H9 (cell line): ENCODE measurements at regions not wholly inside any gene's neighbourhood (a gene's known extent, or its start where the extent isn't known, plus 50 kb on each side); places are given as distances from the start of the nearest gene placed in this dataset.

Experiments
- DNase-seq: peaks from one replicate; pipeline ENCODE4 v3.0.0-alpha.2; 2017
- H2AFZ ChIP-seq: one replicate; pipeline ENCODE4 v1.6.1; 2013; ENCODE audit warnings: mild to moderate bottlenecking, low read length, control low read depth, moderate library complexity
- H2AK5ac ChIP-seq: 2 replicates; pipeline ENCODE4 v1.6.1; 2013; ENCODE audit warnings: low read length, control low read depth, mixed read lengths; ENCODE audit not compliant: insufficient read length
- H2BK120ac ChIP-seq: one replicate; pipeline ENCODE4 v1.6.1; 2013; ENCODE audit warnings: low read depth, mild to moderate bottlenecking, low read length, control low read depth, inconsistent platforms; ENCODE audit not compliant: poor library complexity, severe bottlenecking
- H2BK12ac ChIP-seq: 2 replicates; pipeline ENCODE4 v1.6.1; 2013; ENCODE audit warnings: low read length, control low read depth, mixed read lengths, low read depth; ENCODE audit not compliant: insufficient read length
- H2BK15ac ChIP-seq: 2 replicates; pipeline ENCODE4 v1.6.1; 2013; ENCODE audit warnings: low read depth, low read length, control low read depth
- H2BK20ac ChIP-seq: one replicate; pipeline ENCODE4 v1.6.1; 2013; ENCODE audit warnings: low read depth, mild to moderate bottlenecking, low read length, control low read depth, inconsistent platforms; ENCODE audit not compliant: poor library complexity, severe bottlenecking
- H2BK5ac ChIP-seq: 2 replicates; pipeline ENCODE4 v1.6.1; 2013; ENCODE audit warnings: low read length, control low read depth, mixed read lengths; ENCODE audit not compliant: insufficient read length
- H3K14ac ChIP-seq: 2 replicates; pipeline ENCODE4 v1.6.1; 2013; ENCODE audit warnings: low read length, control low read depth; ENCODE audit not compliant: insufficient read depth
- H3K18ac ChIP-seq: 2 replicates; pipeline ENCODE4 v1.6.1; 2013; ENCODE audit warnings: low read depth, mild to moderate bottlenecking, mixed read lengths, low read length, control low read depth; ENCODE audit not compliant: insufficient read length
- H3K23ac ChIP-seq: 2 replicates; pipeline ENCODE4 v1.6.1; 2013; ENCODE audit warnings: low read length, control low read depth, mixed read lengths, low read depth; ENCODE audit not compliant: insufficient read length
- H3K23me2 ChIP-seq: 2 replicates; pipeline ENCODE4 v1.6.1; 2013; ENCODE audit warnings: low read depth, mild to moderate bottlenecking, mixed read lengths, low read length, control low read depth; ENCODE audit not compliant: insufficient read length, poor library complexity, severe bottlenecking
- H3K27ac ChIP-seq: 2 replicates; pipeline ENCODE4 v1.5.1; 2013; ENCODE audit warnings: low read length, control low read depth, mixed read lengths, low read depth; ENCODE audit not compliant: insufficient read length
- H3K27me3 ChIP-seq: 2 replicates; pipeline ENCODE4 v1.6.1; 2013; ENCODE audit warnings: low read length, control low read depth, inconsistent platforms; ENCODE audit not compliant: insufficient read depth
- H3K4ac ChIP-seq: 2 replicates; pipeline ENCODE4 v1.6.1; 2013; ENCODE audit warnings: low read depth, mild to moderate bottlenecking, control low read depth, inconsistent platforms, low read length, moderate library complexity
- H3K4me1 ChIP-seq: 2 replicates; pipeline ENCODE4 v1.6.1; 2013; ENCODE audit warnings: low read length, control low read depth, inconsistent platforms; ENCODE audit not compliant: insufficient read depth
- H3K4me2 ChIP-seq: 2 replicates; pipeline ENCODE4 v1.6.1; 2013; ENCODE audit warnings: low read length, control low read depth, mixed read lengths; ENCODE audit not compliant: insufficient read length, insufficient read depth
- H3K56ac ChIP-seq: 2 replicates; pipeline ENCODE4 v1.6.1; 2013; ENCODE audit warnings: low read depth, mild to moderate bottlenecking, mixed read lengths, low read length, control low read depth; ENCODE audit not compliant: insufficient read length
- H3K79me1 ChIP-seq: 2 replicates; pipeline ENCODE4 v1.6.1; 2013; ENCODE audit warnings: low read depth, mild to moderate bottlenecking, moderate library complexity, low read length, control low read depth, inconsistent platforms; ENCODE audit not compliant: insufficient read depth, poor library complexity, severe bottlenecking
- H3K79me2 ChIP-seq: 2 replicates; pipeline ENCODE4 v1.6.1; 2013; ENCODE audit warnings: low read length, control low read depth, inconsistent platforms; ENCODE audit not compliant: insufficient read depth
- H3K9ac ChIP-seq: 2 replicates; pipeline ENCODE4 v1.6.1; 2013; ENCODE audit warnings: low read length, control low read depth, mixed read lengths; ENCODE audit not compliant: insufficient read length; ENCODE audit errors: extremely low read depth
- H3K9me3 ChIP-seq: one replicate; pipeline ENCODE4 v1.6.1; 2013; ENCODE audit warnings: low read depth, low read length, inconsistent platforms; ENCODE audit not compliant: control insufficient read depth
- H3T11ph ChIP-seq: one replicate; pipeline ENCODE4 v1.6.1; 2013; ENCODE audit warnings: mild to moderate bottlenecking, low read length, control low read depth, inconsistent platforms
- H4K20me1 ChIP-seq: one replicate; pipeline ENCODE4 v1.6.1; 2013; ENCODE audit not compliant: control insufficient read depth, insufficient read length, insufficient read depth
- H4K5ac ChIP-seq: 2 replicates; pipeline ENCODE4 v1.6.1; 2013; ENCODE audit warnings: low read depth, mild to moderate bottlenecking, mixed read lengths, low read length, control low read depth; ENCODE audit not compliant: insufficient read length
- H4K8ac ChIP-seq: replicated peaks from 2 replicates; pipeline ENCODE4 v1.6.1; 2013; ENCODE audit warnings: low read length, control low read depth, mixed read lengths, low read depth; ENCODE audit not compliant: insufficient read length
- H4K91ac ChIP-seq: 2 replicates; pipeline ENCODE4 v1.6.1; 2013; ENCODE audit warnings: low read depth, mild to moderate bottlenecking, moderate library complexity, mixed read lengths, low read length, control low read depth; ENCODE audit not compliant: insufficient read length
- H3K27ac Mint-ChIP-seq, 3 experiments: 2 replicates in 2 of 3; 3 replicates in 1 of 3; pipeline ENCODE4 v1.8.0; 2020 to 2021; ENCODE audit warnings: mixed read lengths in 3 of 3, mild to moderate bottlenecking in 1 of 3, moderate library complexity in 1 of 3
- H3K27me3 Mint-ChIP-seq: 2 replicates; pipeline ENCODE4 v1.8.0; 2021; ENCODE audit warnings: low read depth, mild to moderate bottlenecking, moderate library complexity, mixed read lengths
- H3K36me3 Mint-ChIP-seq, 3 experiments: 2 replicates in 2 of 3; 3 replicates in 1 of 3; pipeline ENCODE4 v1.8.0; 2020 to 2021; ENCODE audit warnings: low read depth in 3 of 3, mixed read lengths in 3 of 3; ENCODE audit not compliant: insufficient read depth in 1 of 3
- H3K4me1 Mint-ChIP-seq, 2 experiments: 2 replicates each; pipeline ENCODE4 v1.8.0; 2020; ENCODE audit warnings: mixed read lengths in 2 of 2
- H3K4me3 Mint-ChIP-seq, 2 experiments: 2 replicates in 1 of 2; 3 replicates in 1 of 2; pipeline ENCODE4 v1.8.0; 2020 to 2021; ENCODE audit warnings: mild to moderate bottlenecking in 2 of 2, mixed read lengths in 2 of 2, moderate library complexity in 1 of 2
- H3K9me3 Mint-ChIP-seq, 2 experiments: 2 replicates in 1 of 2; 3 replicates in 1 of 2; pipeline ENCODE4 v1.8.0; 2020; ENCODE audit warnings: mild to moderate bottlenecking in 2 of 2, mixed read lengths in 2 of 2, moderate library complexity in 1 of 2
- WGBS: extraction: QIAGEN DNeasy Blood & Tissue Kit; methylation state at CpG from one replicate; pipeline ENCODE4 v1.1.7; 2013; ENCODE audit warnings: missing lambda C conversion rate, low lambda C conversion rate, mixed read lengths; ENCODE audit not compliant: insufficient read length; ENCODE audit errors: extremely low coverage; 5-methylcytosine and 5-hydroxymethylcytosine counted together
- TF ChIP-seq, protein P1 (sequence below): fragments of 200-600 bp; sonication (generic); conservative IDR thresholded peaks from 3 replicates; pipeline ENCODE4 v1.8.0; 2021; ENCODE audit warnings: antibody characterized with exemption, mild to moderate bottlenecking

- no peak overlapping the region for H2AFZ ChIP-seq
Observed at GRCh38 chr4:123674762-123675465, 278.3 kb downstream of the SPRY1 start.

More at GRCh38 chr4:123674762-123675465, 278.3 kb downstream of the SPRY1 start:
- Histone ChIP-seq H3K79me1 (no peaks in the 10 kb centered on the region), H3K56ac (no peak overlapping the region), H3K4me2 (no peak overlapping the region), H3K4ac (no peak overlapping the region), H3K27me3 (no peaks in the 10 kb centered on the region), H3K9ac (no peak overlapping the region), H3T11ph (no peak overlapping the region), H4K20me1 (no peaks in the 10 kb centered on the region), H4K8ac (no peak overlapping the region), H3K23me2 (no peaks in the 10 kb centered on the region), H3K14ac (no peak overlapping the region), H2AK5ac (no peak overlapping the region), H3K4me1 (no peaks in the 10 kb centered on the region), H3K18ac (no peak overlapping the region), H2BK15ac (no peak overlapping the region), H4K5ac (no peak overlapping the region), H4K91ac (no peak overlapping the region), H2BK12ac (no peak overlapping the region), H3K9me3 (no peaks in the 10 kb centered on the region), H2BK20ac (no peak overlapping the region), H3K23ac (no peak overlapping the region), H2BK5ac (no peak overlapping the region), H3K27ac (no peak overlapping the region), H3K79me2 (no peaks in the 10 kb centered on the region), H2BK120ac (no peak overlapping the region)
- Mint-ChIP-seq H3K36me3 (no peaks in the 10 kb centered on the region), H3K4me1 (peaks cover 10 to 16% of the 10 kb centered on the region in 2 experiments), H3K4me3 (no peak overlapping the region), H3K27me3 (no peaks in the 10 kb centered on the region), H3K27ac (no peak overlapping the region), H3K9me3 (no peaks in the 10 kb centered on the region)
- no CpG with 5 or more reads among the region's 5 CpGs for WGBS
- TF ChIP-seq, protein P1, sequence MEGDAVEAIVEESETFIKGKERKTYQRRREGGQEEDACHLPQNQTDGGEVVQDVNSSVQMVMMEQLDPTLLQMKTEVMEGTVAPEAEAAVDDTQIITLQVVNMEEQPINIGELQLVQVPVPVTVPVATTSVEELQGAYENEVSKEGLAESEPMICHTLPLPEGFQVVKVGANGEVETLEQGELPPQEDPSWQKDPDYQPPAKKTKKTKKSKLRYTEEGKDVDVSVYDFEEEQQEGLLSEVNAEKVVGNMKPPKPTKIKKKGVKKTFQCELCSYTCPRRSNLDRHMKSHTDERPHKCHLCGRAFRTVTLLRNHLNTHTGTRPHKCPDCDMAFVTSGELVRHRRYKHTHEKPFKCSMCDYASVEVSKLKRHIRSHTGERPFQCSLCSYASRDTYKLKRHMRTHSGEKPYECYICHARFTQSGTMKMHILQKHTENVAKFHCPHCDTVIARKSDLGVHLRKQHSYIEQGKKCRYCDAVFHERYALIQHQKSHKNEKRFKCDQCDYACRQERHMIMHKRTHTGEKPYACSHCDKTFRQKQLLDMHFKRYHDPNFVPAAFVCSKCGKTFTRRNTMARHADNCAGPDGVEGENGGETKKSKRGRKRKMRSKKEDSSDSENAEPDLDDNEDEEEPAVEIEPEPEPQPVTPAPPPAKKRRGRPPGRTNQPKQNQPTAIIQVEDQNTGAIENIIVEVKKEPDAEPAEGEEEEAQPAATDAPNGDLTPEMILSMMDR: no peak
- DNase-seq: no peak
